ENCODE measurements at regions not wholly inside any gene's neighbourhood (a gene's known extent, or its start where the extent isn't known, plus 50 kb on each side); places are given as distances from the start of the nearest gene placed in this dataset.

DNA sequence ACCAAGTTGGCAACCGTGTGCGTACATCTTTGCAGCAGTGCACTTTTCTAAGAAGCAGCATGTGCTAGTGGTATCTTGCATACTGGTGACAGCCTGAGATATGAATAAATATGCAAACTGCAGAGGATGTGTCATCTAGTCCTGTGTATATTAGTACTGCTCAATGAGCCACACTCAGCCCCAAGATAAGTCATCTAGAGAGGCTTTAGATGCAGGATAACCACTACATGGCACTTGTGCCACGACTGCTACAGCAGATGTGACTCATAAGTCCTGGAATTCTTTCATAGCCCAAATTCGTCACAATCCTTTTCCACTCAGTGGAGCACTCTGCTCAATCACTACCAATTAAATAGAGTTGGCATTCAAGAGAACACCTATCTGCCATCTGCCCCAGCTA is 171.5 kb downstream of the AXIN2 start:
- TF ChIP-seq POLR2A (IDR thresholded peaks at IDR 0.05; ENCODE audit: extremely low read depth, insufficient read length) (no peak), CTCF (IDR thresholded peaks at IDR 0.05; ENCODE audit: low read depth, low read length) (no peak), MYC (IDR thresholded peaks at IDR 0.05; ENCODE audit: low read depth, low read length) (no peak)
- TF ChIP-seq, protein P1, sequence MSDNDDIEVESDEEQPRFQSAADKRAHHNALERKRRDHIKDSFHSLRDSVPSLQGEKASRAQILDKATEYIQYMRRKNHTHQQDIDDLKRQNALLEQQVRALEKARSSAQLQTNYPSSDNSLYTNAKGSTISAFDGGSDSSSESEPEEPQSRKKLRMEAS (IDR thresholded peaks at IDR 0.05; ENCODE audit: low read depth, low read length): no peak
- DNase-seq (ENCODE audit: low read depth): no peak
- no peak overlapping the region for H3K4me3 ChIP-seq (ENCODE audit: low read depth, low read length)

DNA sequence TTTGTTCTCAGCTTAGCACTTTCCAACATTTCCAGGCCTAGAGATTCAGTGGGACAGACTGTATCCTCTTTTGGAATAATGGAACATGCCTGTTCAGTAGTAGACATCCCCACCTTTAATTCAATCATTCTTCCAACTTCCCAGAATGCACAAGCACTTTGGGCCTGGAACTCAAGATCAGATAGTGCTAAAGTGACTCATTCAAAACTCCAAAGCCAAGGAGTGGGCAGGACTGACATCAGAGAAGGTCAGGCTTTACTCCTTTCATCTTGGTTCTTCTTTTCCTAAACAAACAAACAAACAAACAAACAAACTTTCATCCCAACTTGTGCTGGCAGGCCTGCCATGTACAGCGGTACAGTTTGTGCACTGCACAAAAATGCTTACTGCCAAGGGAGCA is 172.0 kb downstream of the AXIN2 start:
- TF ChIP-seq, protein P1 (IDR thresholded peaks at IDR 0.05; ENCODE audit: low read depth, low read length): no peak
- TF ChIP-seq MYC (IDR thresholded peaks at IDR 0.05; ENCODE audit: low read depth, low read length) (no peak), CTCF (IDR thresholded peaks at IDR 0.05; ENCODE audit: low read depth, low read length) (no peak), POLR2A (IDR thresholded peaks at IDR 0.05; ENCODE audit: extremely low read depth, insufficient read length) (no peak)
- H3K4me3 ChIP-seq (ENCODE audit: low read depth, low read length): no peak overlapping the region
- no peak for DNase-seq (ENCODE audit: low read depth)

DNA sequence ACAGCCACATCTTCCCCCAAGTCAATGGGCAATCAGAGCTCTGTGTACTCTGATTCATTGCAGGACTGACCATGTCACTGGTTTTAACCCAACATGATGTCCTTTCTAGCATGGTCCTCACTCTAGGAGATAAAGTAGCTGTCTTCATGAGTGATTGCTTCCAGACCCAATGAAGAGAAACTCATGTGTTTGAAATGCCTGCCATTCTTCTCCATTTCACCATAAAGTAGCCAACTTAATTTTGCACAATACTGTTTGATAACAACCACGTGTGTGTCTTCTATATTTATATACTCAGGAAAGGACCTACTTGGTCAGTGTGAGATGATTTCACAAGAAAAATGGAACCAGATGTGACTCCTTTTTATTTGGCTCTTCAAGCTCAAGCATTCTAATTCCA is 172.5 kb downstream of the AXIN2 start:
- no peak for DNase-seq (ENCODE audit: low read depth)
- H3K4me3 ChIP-seq (ENCODE audit: low read depth, low read length): no peak overlapping the region
- TF ChIP-seq CTCF (IDR thresholded peaks at IDR 0.05; ENCODE audit: low read depth, low read length) (no peak), POLR2A (IDR thresholded peaks at IDR 0.05; ENCODE audit: extremely low read depth, insufficient read length) (no peak), MYC (IDR thresholded peaks at IDR 0.05; ENCODE audit: low read depth, low read length) (no peak)
- TF ChIP-seq, protein P1 (IDR thresholded peaks at IDR 0.05; ENCODE audit: low read depth, low read length): no peak

DNA sequence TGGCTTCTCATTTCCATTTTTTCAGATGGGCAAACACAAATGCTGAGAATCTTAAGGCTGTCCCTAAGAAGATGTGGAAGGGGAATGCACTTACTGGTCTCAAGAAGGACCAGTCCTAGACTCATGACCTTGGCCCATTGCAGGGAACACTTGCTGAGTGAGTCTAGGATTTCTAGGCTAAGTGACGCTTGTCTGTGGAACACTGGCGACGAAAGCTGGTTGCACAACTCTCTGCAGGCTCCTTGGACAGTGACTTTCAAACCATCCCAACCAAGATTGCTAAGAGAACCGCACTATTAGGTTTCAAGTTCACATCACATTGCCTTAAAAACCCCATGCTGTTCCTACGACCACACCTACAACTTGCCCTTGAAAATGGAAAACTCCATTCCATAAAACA is 174.1 kb downstream of the AXIN2 start:
- H3K4me3 ChIP-seq (ENCODE audit: low read depth, low read length): no peak overlapping the region
- no peak for DNase-seq (ENCODE audit: low read depth)
- TF ChIP-seq POLR2A (IDR thresholded peaks at IDR 0.05; ENCODE audit: extremely low read depth, insufficient read length) (no peak), MYC (IDR thresholded peaks at IDR 0.05; ENCODE audit: low read depth, low read length) (no peak), CTCF (IDR thresholded peaks at IDR 0.05; ENCODE audit: low read depth, low read length) (no peak)
- TF ChIP-seq, protein P1 (IDR thresholded peaks at IDR 0.05; ENCODE audit: low read depth, low read length): no peak

- no peak overlapping the region for H3K4me3 ChIP-seq (ENCODE audit: low read depth, low read length)
- no peak for TF ChIP-seq CTCF (IDR thresholded peaks at IDR 0.05; ENCODE audit: low read depth, low read length)
- TF ChIP-seq POLR2A (IDR thresholded peaks at IDR 0.05; ENCODE audit: extremely low read depth, insufficient read length): no peak
- TF ChIP-seq, protein P1 (IDR thresholded peaks at IDR 0.05; ENCODE audit: low read depth, low read length): no peak
- no peak for DNase-seq (ENCODE audit: low read depth)
Observed at GRCh38 chr17:65385726-65386125, 175.7 kb downstream of the AXIN2 start.

- no peak overlapping the region for H3K4me3 ChIP-seq (ENCODE audit: low read depth, low read length)
- TF ChIP-seq MYC (IDR thresholded peaks at IDR 0.05; ENCODE audit: low read depth, low read length) (no peak), CTCF (IDR thresholded peaks at IDR 0.05; ENCODE audit: low read depth, low read length) (no peak), POLR2A (IDR thresholded peaks at IDR 0.05; ENCODE audit: extremely low read depth, insufficient read length) (no peak)
- TF ChIP-seq, protein P1 (IDR thresholded peaks at IDR 0.05; ENCODE audit: low read depth, low read length): no peak
Observed at GRCh38 chr17:65385071-65385470, 176.4 kb downstream of the AXIN2 start.

More at GRCh38 chr17:65385071-65385470, 176.4 kb downstream of the AXIN2 start:
- DNase-seq (ENCODE audit: low read depth): no peak

Data from NB4 (cell line).